Natural killer cell (primary cell): ENCODE measurements at regions not wholly inside any gene's neighbourhood (a gene's known extent, or its start where the extent isn't known, plus 50 kb on each side); places are given as distances from the start of the nearest gene placed in this dataset.

Experiments
- ATAC-seq, 3 donors: fragments of 150-1000 bp in 2 of 3; fragments of 200-7000 bp in 1 of 3; cut with Tn5 transposase; 1 replicate in 1 of 3; 2 replicates in 2 of 3; pipeline ENCODE4 v1.10.0; 2021; ENCODE audit warnings: mild to moderate bottlenecking in 2 of 3, moderate library complexity in 2 of 3
- DNase-seq, 2 donors: peaks; one replicate each; pipeline versions ENCODE4 v3.0.0 to v3.0.0-alpha.2; 2013 to 2021; ENCODE audit warnings: mixed read lengths in 1 of 2
- H3K27ac ChIP-seq: one replicate; pipeline ENCODE4 v1.5.1; 2013; ENCODE audit warnings: mild to moderate bottlenecking, low read length
- H3K27me3 ChIP-seq: one replicate; pipeline ENCODE4 v1.6.1; 2013; ENCODE audit warnings: low read length; ENCODE audit not compliant: control insufficient read depth, insufficient read depth
- H3K36me3 ChIP-seq: one replicate; pipeline ENCODE4 v1.6.1; 2013; ENCODE audit warnings: low read length; ENCODE audit not compliant: control insufficient read depth, insufficient read depth
- H3K4me1 ChIP-seq: one replicate; pipeline ENCODE4 v1.6.1; 2013; ENCODE audit warnings: low read length; ENCODE audit not compliant: control insufficient read depth, insufficient read depth
- H3K4me3 ChIP-seq: one replicate; pipeline ENCODE4 v1.5.1; 2013; ENCODE audit warnings: low read length
- H3K9me3 ChIP-seq: one replicate; pipeline ENCODE4 v1.6.1; 2013; ENCODE audit warnings: low read length; ENCODE audit not compliant: control insufficient read depth, insufficient read depth
- H3K27ac Mint-ChIP-seq, 2 donors: one replicate each; pipeline ENCODE4 v1.8.0; 2022; ENCODE audit warnings: mild to moderate bottlenecking in 2 of 2, mixed read lengths in 2 of 2, moderate library complexity in 1 of 2
- H3K27me3 Mint-ChIP-seq, 2 donors: one replicate each; pipeline ENCODE4 v1.8.0; 2022; ENCODE audit warnings: low read depth in 2 of 2, mixed read lengths in 2 of 2
- H3K36me3 Mint-ChIP-seq: one replicate; pipeline ENCODE4 v1.8.0; 2022; ENCODE audit warnings: mixed read lengths
- H3K4me1 Mint-ChIP-seq, 2 donors: one replicate each; pipeline ENCODE4 v1.8.0; 2022; ENCODE audit warnings: mixed read lengths in 2 of 2
- H3K4me3 Mint-ChIP-seq: one replicate; pipeline ENCODE4 v1.8.0; 2022; ENCODE audit warnings: mild to moderate bottlenecking, moderate library complexity, mixed read lengths
- H3K9me3 Mint-ChIP-seq, 2 donors: one replicate each; pipeline ENCODE4 v1.8.0; 2022; ENCODE audit warnings: mixed read lengths in 2 of 2
- WGBS: methylation state at CpG from one replicate; pipeline ENCODE4 v1.1.7; 2013; ENCODE audit warnings: missing lambda C conversion rate; ENCODE audit not compliant: insufficient coverage; 5-methylcytosine and 5-hydroxymethylcytosine counted together
- intact Hi-C: fragments of 100-400 bp; cut with micrococcal nuclease; formaldehyde crosslinking; loops from one replicate; pipeline ENCODE4 v1.14.2; 2022
- TF ChIP-seq, protein P1 (sequence below): fragments of 200-600 bp; IDR thresholded peaks from one replicate; pipeline ENCODE4 v1.8.0; 2022; ENCODE audit warnings: antibody characterized with exemption

DNA sequence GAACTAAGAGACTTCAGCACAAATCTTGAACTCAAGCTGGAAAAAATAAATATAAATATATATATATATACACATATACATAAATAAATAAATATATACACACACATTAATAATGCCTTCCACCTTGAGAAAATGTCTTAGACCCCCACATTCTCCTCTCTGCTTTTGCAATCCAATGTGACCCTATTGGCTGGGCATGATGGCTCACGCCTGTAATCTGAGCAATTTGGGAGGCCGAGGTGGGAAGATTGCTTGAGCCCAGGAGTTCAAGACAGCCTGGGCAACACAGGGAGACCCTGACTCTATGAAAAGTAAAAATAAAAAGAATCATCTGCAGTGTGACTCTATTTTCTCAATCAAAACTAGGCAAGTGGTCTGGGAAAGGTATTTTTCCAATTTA lies 424.1 kb upstream of the NFE2L3 start:
- Mint-ChIP-seq H3K4me3 (no peak overlapping the region), H3K36me3 (no peaks in the 10 kb centered on the region), H3K27ac (no peak overlapping the region), H3K9me3 (no peaks in the 10 kb centered on the region), H3K4me1 (no peaks in the 10 kb centered on the region), H3K27me3 (peaks cover 0 to 17% of the 10 kb centered on the region in 2 donors)
- H3K4me1 ChIP-seq, result no peaks in the 10 kb centered on the region
- no peaks in the 10 kb centered on the region for H3K9me3 ChIP-seq
- DNase-seq (no peak), ATAC-seq (no peak)
- WGBS, result 94% methylated on average over 2 of the region's 2 CpGs
- no peak overlapping the region for H3K4me3 ChIP-seq
- no peaks in the 10 kb centered on the region for H3K27me3 ChIP-seq
- intact Hi-C loops, result no loop called here
- H3K36me3 ChIP-seq, result no peaks in the 10 kb centered on the region
- TF ChIP-seq, protein P1, sequence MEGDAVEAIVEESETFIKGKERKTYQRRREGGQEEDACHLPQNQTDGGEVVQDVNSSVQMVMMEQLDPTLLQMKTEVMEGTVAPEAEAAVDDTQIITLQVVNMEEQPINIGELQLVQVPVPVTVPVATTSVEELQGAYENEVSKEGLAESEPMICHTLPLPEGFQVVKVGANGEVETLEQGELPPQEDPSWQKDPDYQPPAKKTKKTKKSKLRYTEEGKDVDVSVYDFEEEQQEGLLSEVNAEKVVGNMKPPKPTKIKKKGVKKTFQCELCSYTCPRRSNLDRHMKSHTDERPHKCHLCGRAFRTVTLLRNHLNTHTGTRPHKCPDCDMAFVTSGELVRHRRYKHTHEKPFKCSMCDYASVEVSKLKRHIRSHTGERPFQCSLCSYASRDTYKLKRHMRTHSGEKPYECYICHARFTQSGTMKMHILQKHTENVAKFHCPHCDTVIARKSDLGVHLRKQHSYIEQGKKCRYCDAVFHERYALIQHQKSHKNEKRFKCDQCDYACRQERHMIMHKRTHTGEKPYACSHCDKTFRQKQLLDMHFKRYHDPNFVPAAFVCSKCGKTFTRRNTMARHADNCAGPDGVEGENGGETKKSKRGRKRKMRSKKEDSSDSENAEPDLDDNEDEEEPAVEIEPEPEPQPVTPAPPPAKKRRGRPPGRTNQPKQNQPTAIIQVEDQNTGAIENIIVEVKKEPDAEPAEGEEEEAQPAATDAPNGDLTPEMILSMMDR, result no peak
- no peak overlapping the region for H3K27ac ChIP-seq

DNA sequence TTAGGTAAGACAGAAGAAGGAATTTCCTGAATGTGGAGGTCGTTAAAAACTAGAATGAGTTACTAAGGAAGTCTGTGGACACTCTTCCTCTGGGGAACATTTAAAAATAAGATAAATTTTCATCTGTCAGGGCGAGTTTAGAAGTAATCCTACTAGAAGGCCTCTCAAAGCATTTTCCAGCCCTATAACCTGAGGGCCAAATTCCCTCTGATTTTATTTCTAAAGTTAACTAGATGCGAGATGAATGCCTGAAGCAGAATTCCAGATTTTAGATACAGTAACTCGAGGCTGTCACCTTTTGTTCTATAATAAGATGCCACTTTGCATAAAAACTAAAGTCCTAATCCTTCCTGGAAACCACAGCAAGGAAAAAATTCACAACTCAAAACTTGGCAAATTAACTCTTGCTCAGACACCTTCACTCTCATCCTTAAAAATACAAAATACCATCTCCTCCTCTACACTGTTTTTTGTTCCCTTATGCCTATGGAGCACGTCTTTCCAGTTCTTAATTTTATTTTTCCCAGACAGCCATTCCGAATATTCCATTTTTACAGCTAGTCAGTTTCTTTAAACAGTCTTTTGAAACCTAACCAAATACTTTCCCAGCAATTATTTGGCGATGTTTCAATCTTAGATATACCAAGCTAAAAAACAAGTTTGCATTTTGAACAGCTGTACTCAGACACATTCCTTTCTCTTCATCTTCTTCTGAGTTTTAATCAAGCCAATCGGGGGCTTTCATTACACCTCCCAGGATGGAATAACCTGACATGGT lies 420.7 kb upstream of the NFE2L3 start:
- Histone ChIP-seq H3K9me3 (no peaks in the 10 kb centered on the region), H3K27ac (no peak overlapping the region), H3K27me3 (peaks cover under 1% of the 10 kb centered on the region), H3K4me3 (no peak overlapping the region), H3K4me1 (no peaks in the 10 kb centered on the region), H3K36me3 (no peaks in the 10 kb centered on the region)
- DNase-seq (no peak), ATAC-seq (no peak)
- peaks cover 6 to 9% of the 10 kb centered on the region in 2 donors for H3K27me3 Mint-ChIP-seq
- TF ChIP-seq, protein P1, result no peak
- H3K4me3 Mint-ChIP-seq, result no peak overlapping the region
- WGBS, result 60% methylated on average over 8 of the region's 8 CpGs
- no peaks in the 10 kb centered on the region for H3K36me3 Mint-ChIP-seq
- intact Hi-C loops, result no loop called here
- no peaks in the 10 kb centered on the region for H3K4me1 Mint-ChIP-seq
- no peak overlapping the region for H3K27ac Mint-ChIP-seq
- H3K9me3 Mint-ChIP-seq, result no peaks in the 10 kb centered on the region

DNA sequence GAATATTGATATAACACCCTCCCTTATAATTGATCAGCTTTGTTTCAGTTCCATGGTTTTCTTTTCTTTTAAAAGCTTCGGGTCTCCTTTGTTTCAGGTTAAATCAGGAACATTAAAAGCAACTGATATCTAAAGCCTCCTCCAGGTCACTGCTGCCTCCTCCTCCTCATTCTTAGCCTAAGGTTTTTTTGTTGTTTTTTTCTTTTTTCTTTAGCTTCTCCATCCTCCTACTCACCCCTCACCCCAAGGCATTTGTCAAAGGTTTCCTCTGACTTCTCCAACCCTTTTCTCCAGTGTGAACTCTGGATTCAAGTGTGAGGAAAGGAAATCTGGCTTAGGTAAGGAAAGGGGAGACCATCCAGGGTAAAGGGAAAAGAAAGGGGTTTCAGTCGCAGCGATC lies 420.2 kb upstream of the NFE2L3 start:
- H3K27ac Mint-ChIP-seq, result no peak overlapping the region
- intact Hi-C loops, result no loop called here
- ATAC-seq (no peak), DNase-seq (no peak)
- no peak overlapping the region for H3K27ac ChIP-seq
- no peaks in the 10 kb centered on the region for H3K9me3 ChIP-seq
- TF ChIP-seq, protein P1, result no peak
- no peaks in the 10 kb centered on the region for H3K36me3 ChIP-seq
- no peak overlapping the region for H3K4me3 ChIP-seq
- no peaks in the 10 kb centered on the region for H3K4me1 ChIP-seq
- H3K9me3 Mint-ChIP-seq, result no peaks in the 10 kb centered on the region
- peaks cover 2% of the 10 kb centered on the region for H3K27me3 ChIP-seq
- H3K27me3 Mint-ChIP-seq, result peaks cover 6 to 9% of the 10 kb centered on the region in 2 donors
- 100% methylated on average over 3 of the region's 3 CpGs for WGBS
- H3K4me1 Mint-ChIP-seq, result no peaks in the 10 kb centered on the region
- no peak overlapping the region for H3K4me3 Mint-ChIP-seq
- H3K36me3 Mint-ChIP-seq, result no peaks in the 10 kb centered on the region

DNA sequence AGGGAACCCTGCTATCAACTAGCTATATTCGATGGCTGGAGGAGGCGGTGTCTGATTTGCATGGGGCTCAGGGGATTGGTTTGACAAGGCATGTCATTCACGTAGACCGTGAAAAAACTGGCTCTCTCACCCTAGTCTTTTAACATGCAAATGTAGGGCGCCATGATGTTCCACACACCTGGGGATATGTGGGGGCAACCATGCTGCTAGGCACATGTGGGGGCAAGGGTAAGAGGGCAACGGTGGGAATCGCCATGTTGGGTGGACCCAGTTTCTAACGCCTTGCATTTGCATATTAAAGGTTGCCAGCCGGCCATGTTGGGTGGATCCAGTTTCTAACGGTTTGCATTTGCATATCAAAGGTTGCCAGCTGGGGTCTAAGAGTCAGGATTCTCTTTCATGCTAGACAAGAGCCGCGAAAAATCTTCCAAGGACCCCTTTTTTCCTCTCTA lies 419.2 kb upstream of the NFE2L3 start:
- Mint-ChIP-seq H3K4me1 (no peaks in the 10 kb centered on the region), H3K4me3 (no peak overlapping the region), H3K27ac (no peak overlapping the region), H3K36me3 (no peaks in the 10 kb centered on the region), H3K27me3 (peaks cover 6 to 13% of the 10 kb centered on the region in 2 donors), H3K9me3 (no peaks in the 10 kb centered on the region)
- Histone ChIP-seq H3K4me1 (no peaks in the 10 kb centered on the region), H3K27me3 (peaks cover 2% of the 10 kb centered on the region), H3K27ac (no peak overlapping the region), H3K4me3 (no peak overlapping the region), H3K9me3 (no peaks in the 10 kb centered on the region), H3K36me3 (no peaks in the 10 kb centered on the region)
- intact Hi-C loops, result no loop called here
- DNase-seq, result no peak
- TF ChIP-seq, protein P1, result no peak
- 92% methylated on average over 12 of the region's 12 CpGs for WGBS
- ATAC-seq, result no peak
